ENCODE measurements at regions not wholly inside any gene's neighbourhood (a gene's known extent, or its start where the extent isn't known, plus 50 kb on each side); places are given as distances from the start of the nearest gene placed in this dataset.
"Not testable (repeated sequence)": the region's sequence is repeated elsewhere in the genome, so short reads cannot be mapped to it uniquely, and the experiment has no call there.

GRCh38 chr4:187883836-187884475 lies 111.6 kb upstream of the ZFP42 start:
- DNase-seq = no peak

- DNase-seq = no peak
These were observed 107.7 kb upstream of the ZFP42 start for GRCh38 chr4:187887906-187888305.

GRCh38 chr4:187889651-187890050 lies 105.9 kb upstream of the ZFP42 start:
- no peak for DNase-seq

- DNase-seq = no peak
These were observed 102.2 kb upstream of the ZFP42 start for GRCh38 chr4:187893418-187893817.

GRCh38 chr4:187903106-187903505 lies 92.5 kb upstream of the ZFP42 start:
- DNase-seq = no peak

GRCh38 chr4:187903700-187904099 lies 91.9 kb upstream of the ZFP42 start:
- no peak for DNase-seq

GRCh38 chr4:187908079-187908561 lies 87.5 kb upstream of the ZFP42 start:
- no peak for DNase-seq

GRCh38 chr4:187908731-187909130 lies 86.8 kb upstream of the ZFP42 start:
- DNase-seq = no peak

- DNase-seq = no peak
These were observed 84.8 kb upstream of the ZFP42 start for GRCh38 chr4:187910741-187911140.

- DNase-seq = not testable (repeated sequence)
These were observed 80.2 kb upstream of the ZFP42 start for GRCh38 chr4:187915406-187915805.

- DNase-seq = no peak
These were observed 75.6 kb upstream of the ZFP42 start for GRCh38 chr4:187919966-187920365.

- no peak for DNase-seq
These were observed 73.5 kb upstream of the ZFP42 start for GRCh38 chr4:187921946-187922623.

- DNase-seq = no peak
These were observed 66.5 kb upstream of the ZFP42 start for GRCh38 chr4:187929024-187929423.

GRCh38 chr4:187934766-187935165 lies 60.8 kb upstream of the ZFP42 start:
- DNase-seq = no peak

- no peak for DNase-seq
These were observed 58.0 kb upstream of the ZFP42 start for GRCh38 chr4:187937557-187937956.

- no peak for DNase-seq
These were observed 55.3 kb upstream of the ZFP42 start for GRCh38 chr4:187940299-187940698.

- no peak for DNase-seq
These were observed 52.6 kb upstream of the ZFP42 start for GRCh38 chr4:187942968-187943367.

- DNase-seq = no peak
These were observed 51.4 kb upstream of the ZFP42 start for GRCh38 chr4:187944179-187944578.

Data from hematopoietic multipotent progenitor cell treated with erythropoietin and hydrocortisone succinate and interleukin-3 and kit ligand, for 8 days (in vitro differentiated cells).